Right lobe of liver (tissue), 4 donors: ENCODE measurements at regions not wholly inside any gene's neighbourhood (a gene's known extent, or its start where the extent isn't known, plus 50 kb on each side); places are given as distances from the start of the nearest gene placed in this dataset.

ENCODE experiments used
- CTCF ChIP-seq, 4 donors: fragments of 200-600 bp in 3 of 4; fragments of 450-650 bp in 1 of 4; IDR thresholded peaks; one replicate each; pipeline versions ENCODE4 v1.5.1 to v1.8.0; 2016 to 2022; ENCODE audit warnings: antibody characterized with exemption in 4 of 4, mild to moderate bottlenecking in 2 of 4
- POLR2A ChIP-seq: fragments of 450-650 bp; IDR thresholded peaks from one replicate; pipeline ENCODE4 v1.6.1; 2017; ENCODE audit warnings: antibody characterized with exemption, mild to moderate bottlenecking
- donor health status: DM: no; HTN: no; CAD: no.
- donor health status: DM: no; HTN: no; CAD: no.
- donor health status: DM: no; HTN: yes; CAD: no.

- TF ChIP-seq POLR2A (no peak), CTCF (IDR thresholded peaks at IDR 0.05) (no peak)
These were observed 59.2 kb upstream of the IRX2 start for GRCh38 chr5:2810644-2811043.
